Lung (tissue), 11 donors: ENCODE measurements at regions not wholly inside any gene's neighbourhood (a gene's known extent, or its start where the extent isn't known, plus 50 kb on each side); places are given as distances from the start of the nearest gene placed in this dataset.

ENCODE experiments used
- ATAC-seq: fragments of 200-7000 bp; cut with Tn5 transposase; one replicate; pipeline ENCODE4 v1.9.1; 2020; ENCODE audit warnings: moderate number of reproducible peaks; ENCODE audit not compliant: insufficient read depth, low FRiP score
- DNase-seq, 3 donors: peaks; one replicate each; pipeline ENCODE4 v3.0.0-alpha.2; 2013 to 2017
- H3K27ac ChIP-seq, 2 donors: one replicate each; pipeline ENCODE4 v1.5.1; 2013; ENCODE audit warnings: mild to moderate bottlenecking in 2 of 2, moderate library complexity in 2 of 2, control low read depth in 1 of 2, inconsistent platforms in 1 of 2, low read depth in 1 of 2, low read length in 1 of 2
- H3K27me3 ChIP-seq, 3 donors: one replicate each; pipeline ENCODE4 v1.5.1; 2013; ENCODE audit warnings: low read length in 2 of 3; ENCODE audit not compliant: control insufficient read depth in 3 of 3, insufficient read depth in 3 of 3
- H3K36me3 ChIP-seq, 4 donors: one replicate each; pipeline ENCODE4 v1.5.1; 2013; ENCODE audit warnings: low read length in 4 of 4, mild to moderate bottlenecking in 1 of 4, moderate library complexity in 1 of 4; ENCODE audit not compliant: control insufficient read depth in 4 of 4, insufficient read depth in 4 of 4
- H3K4me1 ChIP-seq, 5 donors: one replicate each; pipeline ENCODE4 v1.5.1; 2013; ENCODE audit warnings: low read length in 5 of 5, mild to moderate bottlenecking in 2 of 5, moderate library complexity in 1 of 5; ENCODE audit not compliant: control insufficient read depth in 5 of 5, insufficient read depth in 5 of 5
- H3K4me3 ChIP-seq: one replicate; pipeline ENCODE4 v1.5.1; 2013; ENCODE audit warnings: mild to moderate bottlenecking, control low read depth, moderate library complexity
- H3K9ac ChIP-seq, 2 donors: one replicate each; pipeline ENCODE4 v1.5.1; 2013; ENCODE audit warnings: low read length in 2 of 2, control low read depth in 1 of 2; ENCODE audit not compliant: insufficient read depth in 1 of 2
- H3K9me3 ChIP-seq, 4 donors: one replicate each; pipeline ENCODE4 v1.5.1; 2013; ENCODE audit warnings: low read length in 3 of 4, mild to moderate bottlenecking in 1 of 4, moderate library complexity in 1 of 4; ENCODE audit not compliant: control insufficient read depth in 4 of 4, insufficient read depth in 3 of 4
- WGBS, 2 donors: extraction: QIAGEN DNeasy Blood & Tissue Kit; methylation state at CpG; one replicate each; pipeline ENCODE4 v1.1.7; 2013; 5-methylcytosine and 5-hydroxymethylcytosine counted together
- TF ChIP-seq, protein P1 (sequence below): IDR thresholded peaks from 2 replicates; pipeline ENCODE4 v1.5.1; 2012; ENCODE audit warnings: mild to moderate bottlenecking; ENCODE audit errors: control extremely low read depth, extremely low read depth
- donor health status: control.
- donor health status: control.
- donor health status: Bipolar disorder and iron deficiency.
- donor health status: healthy.
- donor health status: DM: yes; HTN: yes; CAD: no.

DNA sequence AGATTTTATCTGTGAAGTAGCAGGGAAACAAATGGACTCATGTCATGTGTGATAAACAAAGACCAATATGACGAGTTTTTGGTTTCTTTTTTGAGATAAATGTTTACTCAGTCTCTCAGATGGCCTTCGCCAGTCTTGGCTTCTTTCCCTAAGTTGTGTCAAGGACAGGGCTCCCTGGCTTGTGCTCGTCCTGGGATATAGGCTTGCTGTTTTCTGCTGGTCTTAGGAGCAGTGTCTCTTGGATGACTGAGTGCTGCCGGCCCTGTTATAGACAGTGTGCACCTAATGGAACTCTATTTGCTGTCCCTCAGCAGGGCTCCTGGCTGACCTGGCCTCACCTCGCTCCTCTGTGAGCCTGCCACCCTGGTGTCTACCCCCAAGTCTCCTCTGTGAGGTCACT, 324.1 kb upstream of the SYNCRIP start:
- H3K9ac ChIP-seq, result no peak overlapping the region
- H3K4me1 ChIP-seq, result peaks cover 0 to 15% (median 0%) of the 10 kb centered on the region in 5 donors
- no peak overlapping the region for H3K4me3 ChIP-seq
- H3K36me3 ChIP-seq, result no peaks in the 10 kb centered on the region
- WGBS, 2 donors, result 33 to 62% methylated on average over 5 of the region's 5 CpGs
- TF ChIP-seq, protein P1, sequence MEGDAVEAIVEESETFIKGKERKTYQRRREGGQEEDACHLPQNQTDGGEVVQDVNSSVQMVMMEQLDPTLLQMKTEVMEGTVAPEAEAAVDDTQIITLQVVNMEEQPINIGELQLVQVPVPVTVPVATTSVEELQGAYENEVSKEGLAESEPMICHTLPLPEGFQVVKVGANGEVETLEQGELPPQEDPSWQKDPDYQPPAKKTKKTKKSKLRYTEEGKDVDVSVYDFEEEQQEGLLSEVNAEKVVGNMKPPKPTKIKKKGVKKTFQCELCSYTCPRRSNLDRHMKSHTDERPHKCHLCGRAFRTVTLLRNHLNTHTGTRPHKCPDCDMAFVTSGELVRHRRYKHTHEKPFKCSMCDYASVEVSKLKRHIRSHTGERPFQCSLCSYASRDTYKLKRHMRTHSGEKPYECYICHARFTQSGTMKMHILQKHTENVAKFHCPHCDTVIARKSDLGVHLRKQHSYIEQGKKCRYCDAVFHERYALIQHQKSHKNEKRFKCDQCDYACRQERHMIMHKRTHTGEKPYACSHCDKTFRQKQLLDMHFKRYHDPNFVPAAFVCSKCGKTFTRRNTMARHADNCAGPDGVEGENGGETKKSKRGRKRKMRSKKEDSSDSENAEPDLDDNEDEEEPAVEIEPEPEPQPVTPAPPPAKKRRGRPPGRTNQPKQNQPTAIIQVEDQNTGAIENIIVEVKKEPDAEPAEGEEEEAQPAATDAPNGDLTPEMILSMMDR, result no peak
- no peaks in the 10 kb centered on the region for H3K27me3 ChIP-seq
- H3K27ac ChIP-seq, result no peak overlapping the region
- no peaks in the 10 kb centered on the region for H3K9me3 ChIP-seq
- peak; percentile 65 to 86 (median 82) for DNase-seq
- ATAC-seq, result no peak

DNA sequence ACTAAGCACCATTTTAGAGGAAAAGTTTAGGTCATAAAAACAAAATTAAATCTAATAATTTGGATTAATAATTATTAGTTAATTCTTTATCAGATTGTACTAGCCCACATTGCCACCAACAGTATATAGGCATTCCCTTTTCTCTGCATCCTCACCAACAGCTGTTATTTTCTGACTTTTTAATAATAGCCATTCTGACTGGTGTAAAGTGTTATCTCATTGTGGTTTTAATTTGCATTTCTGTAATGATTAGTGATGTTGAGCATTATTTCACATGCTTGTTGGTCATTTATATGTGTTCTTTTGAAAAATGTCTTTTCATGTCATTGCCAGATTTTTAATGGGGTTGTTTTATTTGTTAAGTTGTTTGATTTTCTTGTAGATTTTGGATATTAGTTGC, 319.1 kb upstream of the SYNCRIP start:
- TF ChIP-seq, protein P1, result no peak
- ATAC-seq, result no peak
- Histone ChIP-seq H3K36me3 (no peaks in the 10 kb centered on the region), H3K27ac (no peak overlapping the region), H3K4me1 (peaks cover 0 to 3% (median 0%) of the 10 kb centered on the region in 5 donors), H3K4me3 (no peak overlapping the region), H3K9me3 (peaks cover 0 to 5% (median 0%) of the 10 kb centered on the region in 4 donors), H3K9ac (no peak overlapping the region), H3K27me3 (no peaks in the 10 kb centered on the region)
- no peak for DNase-seq

DNA sequence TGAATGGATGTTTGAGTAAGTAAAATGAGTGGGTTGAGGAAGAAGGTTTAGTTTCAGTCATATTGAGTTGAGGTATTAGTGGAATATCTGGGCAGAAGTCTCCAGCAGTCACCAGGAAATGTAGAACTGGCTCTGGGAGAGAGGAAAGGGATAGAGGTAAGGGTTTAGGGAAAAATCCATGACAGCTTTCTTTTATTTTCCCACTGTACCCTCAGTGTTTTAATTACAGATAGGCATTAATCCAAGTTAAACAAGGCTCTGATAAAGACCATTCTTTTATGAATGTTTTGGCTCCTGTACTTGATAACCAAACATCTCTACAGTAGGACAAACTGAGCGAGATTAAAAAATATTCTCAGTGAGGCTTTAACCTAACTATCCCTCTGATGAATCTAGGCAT, 318.4 kb upstream of the SYNCRIP start:
- H3K27me3 ChIP-seq, result no peaks in the 10 kb centered on the region
- H3K4me3 ChIP-seq, result no peak overlapping the region
- no peak overlapping the region for H3K9ac ChIP-seq
- ATAC-seq (no peak), DNase-seq (no peak)
- no peak overlapping the region for H3K27ac ChIP-seq
- 63 to 83% methylated on average over 1 of the region's 1 CpG for WGBS, 2 donors
- H3K36me3 ChIP-seq, result no peaks in the 10 kb centered on the region
- TF ChIP-seq, protein P1, result no peak
- peaks cover 0 to 5% (median 0%) of the 10 kb centered on the region in 4 donors for H3K9me3 ChIP-seq
- no peaks in the 10 kb centered on the region for H3K4me1 ChIP-seq

DNA sequence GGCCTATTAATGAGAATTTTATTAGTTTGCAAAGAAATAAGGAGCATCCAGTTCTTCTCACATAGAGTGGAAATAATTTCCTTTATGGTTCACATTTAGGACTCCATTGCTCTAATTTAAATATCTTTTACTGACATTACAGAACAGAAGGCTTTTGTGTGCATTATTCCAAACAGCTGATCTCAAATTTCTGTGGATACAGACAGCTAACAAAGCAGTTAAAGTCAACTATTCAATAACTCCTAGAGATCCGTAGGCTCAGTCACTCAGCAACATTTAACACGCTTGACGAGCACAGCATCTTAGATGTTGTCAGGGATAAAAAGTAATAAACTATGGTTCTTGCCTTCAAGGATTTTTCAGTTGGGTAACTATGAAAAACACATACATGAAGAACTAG, 305.8 kb upstream of the SYNCRIP start:
- no peak for ATAC-seq
- no peak overlapping the region for H3K27ac ChIP-seq
- H3K4me1 ChIP-seq, result peaks cover 0 to 15% (median 5%) of the 10 kb centered on the region in 5 donors
- no peak for DNase-seq
- peaks cover 0 to 7% (median 0%) of the 10 kb centered on the region in 4 donors for H3K9me3 ChIP-seq
- 88 to 92% methylated on average over 3 of the region's 3 CpGs for WGBS, 2 donors
- H3K36me3 ChIP-seq, result no peaks in the 10 kb centered on the region
- TF ChIP-seq, protein P1, result no peak
- H3K4me3 ChIP-seq, result no peak overlapping the region
- H3K27me3 ChIP-seq, result no peaks in the 10 kb centered on the region
- H3K9ac ChIP-seq, result no peak overlapping the region
